GM19025 (cell line): ENCODE measurements at regions not wholly inside any gene's neighbourhood (a gene's known extent, or its start where the extent isn't known, plus 50 kb on each side); places are given as distances from the start of the nearest gene placed in this dataset.
"Not testable (repeated sequence)": the region's sequence is repeated elsewhere in the genome, so short reads cannot be mapped to it uniquely, and the experiment has no call there.

ENCODE experiments used
- ATAC-seq: cut with Tn5 transposase; IDR thresholded peaks from one replicate; pipeline ENCODE4 v1.9.1; 2021; ENCODE audit warnings: mild to moderate bottlenecking, low read depth, moderate library complexity; ENCODE audit not compliant: unreplicated experiment

GRCh38 chr10:8173243-8173865, 118.9 kb downstream of the GATA3 start:
- ATAC-seq, result no peak

DNA sequence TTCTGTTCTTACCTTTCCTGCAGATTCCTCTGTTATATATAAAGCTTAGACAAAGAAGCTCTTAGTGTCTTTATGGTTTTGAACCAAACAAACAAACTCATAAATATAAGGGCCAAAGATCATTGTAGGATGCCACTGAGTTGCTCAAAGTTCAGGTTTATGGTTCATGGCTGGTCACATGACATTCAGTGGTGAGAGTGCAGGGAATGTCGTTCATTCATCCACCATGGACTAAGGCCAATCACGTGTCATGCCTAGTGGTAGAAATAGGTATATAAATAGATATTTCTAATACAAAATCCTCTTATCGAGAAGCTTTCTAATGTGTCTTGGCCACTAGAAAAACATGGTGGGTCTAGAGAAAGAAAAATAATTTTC, 119.4 kb downstream of the GATA3 start:
- no peak for ATAC-seq

DNA sequence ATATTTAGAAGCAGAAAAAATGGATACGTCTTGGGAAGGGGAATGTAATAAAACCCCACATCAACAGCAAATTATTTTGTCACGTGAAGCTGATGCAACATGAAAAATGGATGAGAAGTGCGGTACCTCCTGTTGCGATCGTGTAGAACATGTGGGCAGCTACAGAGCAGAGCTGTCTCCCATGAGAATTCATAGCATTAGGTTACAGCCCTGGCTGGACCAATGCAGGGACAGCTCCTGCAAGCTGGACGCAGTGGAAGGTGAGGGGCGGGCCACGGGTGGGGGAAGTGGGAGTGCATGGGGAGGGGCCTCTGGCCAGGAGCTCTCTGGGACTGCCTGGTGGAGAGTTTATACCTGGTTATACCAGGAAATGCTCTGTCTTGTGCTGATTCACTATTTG, 120.3 kb downstream of the GATA3 start:
- ATAC-seq, result no peak

- ATAC-seq, result not testable (repeated sequence)
Observed at GRCh38 chr10:8177526-8177925, 123.0 kb downstream of the GATA3 start.

DNA sequence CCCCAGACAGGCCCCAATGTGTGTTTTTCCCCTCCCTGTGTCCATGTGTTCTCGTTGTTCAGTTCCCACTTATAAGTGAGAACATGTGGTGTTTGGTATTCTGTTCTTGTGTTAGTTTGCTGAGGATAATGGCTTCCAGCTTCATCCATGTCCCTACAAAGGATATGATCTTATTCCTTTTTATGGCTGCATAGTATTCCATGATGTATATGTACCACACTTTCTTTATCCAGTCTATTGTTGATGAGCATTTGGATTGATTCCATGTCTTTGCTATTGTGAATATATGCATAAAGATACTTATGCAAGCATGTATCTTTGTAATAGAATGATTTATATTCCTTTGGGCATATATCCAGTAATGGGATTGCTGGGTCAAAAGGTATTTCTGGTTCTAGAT, 125.3 kb downstream of the GATA3 start:
- not testable (repeated sequence) for ATAC-seq

- ATAC-seq, result no peak
Observed at GRCh38 chr10:8180360-8181109, 126.0 kb downstream of the GATA3 start.

- no peak for ATAC-seq
Observed at GRCh38 chr10:8181496-8182157, 127.1 kb downstream of the GATA3 start.

DNA sequence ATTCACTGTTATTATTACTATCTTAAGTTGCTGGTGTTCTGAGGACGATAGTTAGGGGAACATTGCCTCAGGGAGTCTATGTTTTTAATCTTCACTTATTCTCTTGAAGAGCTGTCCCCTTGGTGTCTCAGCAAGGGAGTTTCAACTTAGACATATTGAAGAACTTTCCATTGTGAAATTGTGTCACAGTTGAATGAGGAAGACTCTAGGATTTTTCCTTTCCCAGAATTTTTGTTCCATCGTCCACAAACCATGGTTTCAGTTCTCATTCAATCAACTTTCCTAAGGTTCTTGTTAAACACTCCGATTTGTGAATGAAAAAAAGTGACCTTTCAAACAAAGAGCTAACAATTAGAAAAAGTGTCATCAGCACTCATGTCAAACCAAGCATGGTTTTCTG, 128.3 kb downstream of the GATA3 start:
- ATAC-seq, result no peak

DNA sequence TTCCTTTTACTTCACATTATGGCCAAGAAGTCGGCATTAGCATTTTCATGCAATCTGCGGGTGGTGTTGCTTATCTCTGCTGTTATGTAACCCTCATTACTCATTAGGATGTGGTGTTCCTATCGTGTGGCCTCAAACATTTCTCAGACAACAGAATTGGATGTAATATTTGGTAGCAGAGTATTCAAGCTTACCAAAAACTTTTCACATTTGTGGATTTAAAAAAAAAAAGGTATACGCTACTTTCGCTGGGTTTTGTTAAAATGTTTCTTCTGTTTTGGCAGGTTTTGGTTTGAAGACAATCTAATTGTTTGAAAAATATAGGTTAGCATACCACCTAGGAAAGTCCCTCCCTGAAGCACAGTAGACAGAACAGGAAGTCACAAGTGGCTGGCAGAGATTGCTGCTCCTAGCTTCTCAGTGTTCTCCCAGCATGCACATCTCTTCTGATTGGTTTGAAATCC, 128.8 kb downstream of the GATA3 start:
- no peak for ATAC-seq

DNA sequence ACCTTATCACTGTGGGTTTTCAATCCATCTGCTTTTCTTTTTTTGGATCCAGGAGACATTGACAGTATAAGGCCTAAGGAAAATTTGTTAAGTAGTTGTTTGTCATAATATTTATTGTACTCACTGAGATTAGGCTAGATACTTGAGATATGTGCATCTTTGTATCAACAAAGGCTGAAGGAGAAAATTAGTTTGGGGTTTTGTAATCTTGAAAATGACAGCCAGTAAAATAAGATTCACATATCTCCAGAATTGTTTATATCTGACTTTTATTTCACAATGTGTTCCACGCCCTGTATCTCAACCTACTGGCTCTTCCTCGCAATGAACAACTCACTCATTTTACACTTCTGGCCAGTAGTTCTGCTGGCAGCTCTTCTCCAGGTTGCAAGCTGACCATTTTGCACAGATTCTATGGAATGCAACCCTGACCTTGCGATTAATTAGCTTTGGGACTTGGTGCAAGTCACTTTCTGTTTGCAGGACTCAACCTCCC, 132.7 kb downstream of the GATA3 start:
- no peak for ATAC-seq

DNA sequence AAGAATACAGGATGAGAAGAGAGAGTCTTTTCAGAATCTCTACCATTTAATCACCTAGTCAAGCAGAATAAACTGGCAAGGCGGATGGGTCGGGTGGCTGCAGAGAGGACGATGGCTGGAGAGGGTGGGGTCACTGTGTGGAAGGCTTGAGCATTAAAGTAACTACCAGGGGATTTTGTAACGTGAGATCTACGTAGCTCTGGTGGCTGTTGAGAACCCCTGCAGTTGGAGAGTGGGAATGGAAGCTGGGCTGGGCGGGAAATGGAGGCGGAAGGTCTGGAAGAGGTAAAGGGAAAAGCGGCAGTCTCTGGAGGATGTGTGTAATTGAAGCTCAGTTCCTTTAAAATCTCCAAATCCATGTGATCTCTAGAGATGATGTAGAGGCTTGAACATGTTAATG, 135.0 kb downstream of the GATA3 start:
- no peak for ATAC-seq

DNA sequence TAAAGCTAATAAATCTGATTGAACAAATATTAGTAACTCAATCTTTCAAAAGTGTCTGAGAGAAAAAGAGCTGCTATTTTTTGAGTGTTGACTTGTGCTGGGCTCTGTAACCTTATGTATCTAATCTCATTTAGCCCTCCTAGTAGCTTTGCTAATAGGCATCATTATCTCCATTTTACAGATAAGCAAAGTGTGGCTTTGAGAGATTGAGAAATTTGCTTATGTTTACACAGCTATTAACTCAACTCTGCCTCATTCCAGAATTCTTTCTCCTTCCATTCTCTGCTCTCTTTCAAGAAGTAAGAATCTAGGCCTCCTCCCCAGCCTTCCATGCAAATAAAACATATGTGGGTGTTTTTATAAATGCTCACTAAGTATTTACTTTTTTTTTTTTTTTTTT, 137.8 kb downstream of the GATA3 start:
- ATAC-seq, result no peak

DNA sequence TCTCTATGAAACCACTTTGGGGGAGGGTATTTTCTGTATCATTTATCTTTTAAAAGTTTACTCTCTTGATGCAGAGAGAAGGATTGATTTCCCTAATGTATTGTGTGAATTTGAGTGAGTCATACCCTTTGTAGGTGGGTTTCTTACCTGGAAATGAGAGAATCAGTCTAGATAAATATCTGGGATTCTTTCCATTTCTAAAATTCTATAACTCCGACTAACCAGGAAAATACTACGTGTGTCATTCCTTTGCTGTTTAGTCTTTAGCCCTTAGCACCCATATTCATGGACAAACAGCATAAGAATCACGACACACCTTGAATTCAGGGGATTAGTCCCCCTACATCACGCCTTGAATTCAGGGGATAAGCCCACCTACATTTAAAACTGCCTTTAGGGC, 139.1 kb downstream of the GATA3 start:
- no peak for ATAC-seq

- no peak for ATAC-seq
Observed at GRCh38 chr10:8194050-8194449, 139.6 kb downstream of the GATA3 start.

DNA sequence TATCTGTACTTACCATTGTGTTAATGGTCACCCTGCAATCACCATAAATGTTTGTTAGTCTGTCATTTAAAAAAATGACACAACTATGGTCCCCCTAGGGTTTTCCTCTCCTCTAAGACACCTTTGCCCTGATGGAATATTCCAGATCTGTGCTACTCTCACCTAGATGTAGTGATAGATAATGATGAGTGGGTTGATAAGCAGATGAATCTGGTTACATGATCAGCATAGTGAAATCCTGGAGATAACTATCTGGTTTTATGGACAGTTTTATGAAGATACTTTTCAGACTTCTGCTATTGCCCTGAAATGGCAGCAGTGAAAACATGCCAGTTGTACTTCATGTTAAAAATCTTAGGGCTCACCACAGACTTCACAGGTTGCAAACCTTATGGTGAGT, 152.4 kb downstream of the GATA3 start:
- no peak for ATAC-seq

DNA sequence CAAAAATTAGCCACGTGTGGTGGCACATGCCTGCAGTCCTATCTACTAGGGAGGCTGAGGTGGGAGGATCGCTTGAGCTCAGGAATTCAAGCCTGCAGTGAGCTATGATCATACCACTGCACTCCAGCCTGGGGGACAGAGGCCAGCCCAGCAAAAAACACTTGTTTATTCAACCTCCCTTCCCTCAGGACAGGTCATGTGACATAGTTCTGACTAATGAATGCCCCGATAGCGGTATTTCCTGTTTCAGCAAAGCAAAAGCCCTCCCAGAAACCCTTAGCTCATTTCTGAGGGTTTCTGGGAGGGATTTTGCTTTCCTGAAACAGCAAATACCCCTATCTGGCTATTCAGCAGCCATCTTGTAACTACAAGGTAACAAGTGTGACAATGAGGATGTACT, 157.1 kb downstream of the GATA3 start:
- no peak for ATAC-seq

GRCh38 chr10:8213735-8214134, 159.2 kb downstream of the GATA3 start:
- ATAC-seq, result no peak

DNA sequence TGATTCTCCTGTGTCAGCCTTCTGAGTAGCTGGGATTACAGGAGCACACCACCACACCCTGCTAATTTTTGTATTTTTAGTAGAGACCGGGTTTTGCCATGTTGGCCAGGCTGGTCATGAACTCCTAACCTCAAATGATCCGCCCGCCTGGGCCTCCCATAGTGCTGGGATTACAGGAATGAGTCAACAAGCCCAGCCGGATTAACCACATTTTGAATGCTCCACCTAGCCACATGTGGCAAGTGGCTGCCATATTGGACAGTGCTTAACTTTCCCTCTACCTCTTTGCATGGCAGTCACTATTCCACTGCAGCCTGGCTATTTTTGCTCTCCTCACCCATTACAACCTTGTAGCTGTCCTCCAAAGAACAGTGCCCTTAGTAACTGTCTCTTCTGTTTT, 160.1 kb downstream of the GATA3 start:
- no peak for ATAC-seq

DNA sequence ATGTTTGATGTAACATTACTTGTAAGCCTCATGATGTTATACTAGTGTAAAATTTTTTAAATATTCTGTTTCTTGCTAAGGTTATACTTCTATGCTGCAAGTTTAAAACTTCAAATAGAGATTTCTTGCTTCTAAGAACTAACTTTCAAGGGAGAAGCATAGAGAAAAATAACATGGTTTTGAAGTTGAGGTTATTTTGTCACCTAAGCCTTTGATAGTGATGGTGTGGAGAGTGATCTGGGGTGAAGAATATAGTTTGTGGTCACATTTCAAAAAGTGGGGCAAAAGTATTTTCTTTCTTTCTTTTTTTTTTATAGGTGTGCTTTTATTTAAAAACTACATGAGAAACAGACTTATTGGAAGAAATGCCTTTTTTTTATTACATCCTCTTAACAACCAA, 162.4 kb downstream of the GATA3 start:
- ATAC-seq, result no peak

GRCh38 chr10:8221451-8221850, 167.0 kb downstream of the GATA3 start:
- ATAC-seq, result no peak

DNA sequence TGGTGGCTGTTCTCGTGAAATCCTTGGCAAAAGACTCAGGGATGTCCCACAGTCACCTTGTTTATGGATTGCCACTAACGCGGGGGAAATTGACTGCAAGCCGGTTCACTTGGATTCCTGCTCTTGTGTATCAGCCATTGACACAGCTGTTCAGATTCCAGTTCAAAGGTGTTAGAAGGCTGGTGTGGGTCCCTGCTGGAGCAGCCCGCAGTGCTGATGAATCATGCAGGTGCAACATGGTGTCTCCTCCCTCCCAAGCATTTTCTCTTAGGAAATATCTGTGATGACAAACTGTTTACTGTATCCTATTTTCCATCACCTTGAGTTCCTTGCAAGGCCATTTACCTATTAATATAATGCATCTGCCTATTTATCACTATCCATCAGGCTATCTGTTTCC, 170.1 kb downstream of the GATA3 start:
- no peak for ATAC-seq

DNA sequence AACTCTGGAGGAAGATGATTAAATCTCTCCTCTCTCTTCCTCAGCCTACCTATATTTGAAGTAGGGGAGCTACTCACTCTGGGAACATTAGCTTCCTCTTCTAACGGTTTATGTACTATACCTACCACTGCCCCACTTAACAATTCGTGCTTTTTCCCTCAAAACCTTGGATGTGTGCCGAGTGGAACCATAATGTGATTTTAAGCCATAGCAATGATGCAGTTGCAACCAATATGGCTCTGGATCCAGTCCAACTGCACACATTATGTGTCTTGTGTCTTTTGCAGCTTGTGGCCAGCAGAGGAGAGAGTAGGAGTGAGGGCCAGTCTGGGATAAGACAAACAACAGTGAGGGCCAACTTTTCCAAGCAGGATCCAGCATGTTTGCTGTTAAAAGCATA, 170.7 kb downstream of the GATA3 start:
- no peak for ATAC-seq
